ENCODE measurements at regions not wholly inside any gene's neighbourhood (a gene's known extent, or its start where the extent isn't known, plus 50 kb on each side); places are given as distances from the start of the nearest gene placed in this dataset.

GRCh38 chr6:22668717-22669116 lies 99.4 kb downstream of the HDGFL1 start:
- DNase-seq (ENCODE audit: low spot score) = no peak

- DNase-seq (ENCODE audit: low spot score) = no peak
Measured at GRCh38 chr6:22670605-22671004, 101.2 kb downstream of the HDGFL1 start.

- DNase-seq (ENCODE audit: low spot score) = no peak
Measured at GRCh38 chr6:22673474-22673873, 104.1 kb downstream of the HDGFL1 start.

- DNase-seq (ENCODE audit: low spot score) = no peak
Measured at GRCh38 chr6:22680950-22681349, 111.6 kb downstream of the HDGFL1 start.

- DNase-seq (ENCODE audit: low spot score) = no peak
Measured at GRCh38 chr6:22681761-22682160, 112.4 kb downstream of the HDGFL1 start.

- no peak for DNase-seq (ENCODE audit: low spot score)
Measured at GRCh38 chr6:22682979-22683378, 113.6 kb downstream of the HDGFL1 start.

- DNase-seq (ENCODE audit: low spot score) = no peak
Measured at GRCh38 chr6:22690446-22690845, 121.1 kb downstream of the HDGFL1 start.

- DNase-seq (ENCODE audit: low spot score) = no peak
Measured at GRCh38 chr6:22694092-22694724, 124.8 kb downstream of the HDGFL1 start.

- no peak for DNase-seq (ENCODE audit: low spot score)
Measured at GRCh38 chr6:22696481-22696880, 127.1 kb downstream of the HDGFL1 start.

- DNase-seq (ENCODE audit: low spot score) = no peak
Measured at GRCh38 chr6:22697306-22697705, 127.9 kb downstream of the HDGFL1 start.

- peak; percentile 9 for DNase-seq (ENCODE audit: low spot score)
Measured at GRCh38 chr6:22699151-22699550, 129.8 kb downstream of the HDGFL1 start.

- DNase-seq (ENCODE audit: low spot score) = no peak
Measured at GRCh38 chr6:22706651-22707050, 137.3 kb downstream of the HDGFL1 start.

GRCh38 chr6:22708469-22708868 lies 139.1 kb downstream of the HDGFL1 start:
- no peak for DNase-seq (ENCODE audit: low spot score)

- DNase-seq (ENCODE audit: low spot score) = no peak
Measured at GRCh38 chr6:22709803-22710202, 140.4 kb downstream of the HDGFL1 start.

- no peak for DNase-seq (ENCODE audit: low spot score)
Measured at GRCh38 chr6:22716721-22717120, 147.4 kb downstream of the HDGFL1 start.

GRCh38 chr6:22717915-22718314 lies 148.5 kb downstream of the HDGFL1 start:
- no peak for DNase-seq (ENCODE audit: low spot score)

- no peak for DNase-seq (ENCODE audit: low spot score)
Measured at GRCh38 chr6:22722913-22723312, 153.5 kb downstream of the HDGFL1 start.

GRCh38 chr6:22726966-22727365 lies 157.6 kb downstream of the HDGFL1 start:
- no peak for DNase-seq (ENCODE audit: low spot score)

GRCh38 chr6:22727710-22728109 lies 158.3 kb downstream of the HDGFL1 start:
- DNase-seq (ENCODE audit: low spot score) = peak; percentile 23

GRCh38 chr6:22732176-22732970 lies 163.0 kb downstream of the HDGFL1 start:
- no peak for DNase-seq (ENCODE audit: low spot score)

- DNase-seq (ENCODE audit: low spot score) = peak; percentile 25
Measured at GRCh38 chr6:22736740-22737139, 167.4 kb downstream of the HDGFL1 start.

GRCh38 chr6:22737331-22737730 lies 168.0 kb downstream of the HDGFL1 start:
- peak; percentile 82 for DNase-seq (ENCODE audit: low spot score)

GRCh38 chr6:22738194-22738593 lies 168.8 kb downstream of the HDGFL1 start:
- no peak for DNase-seq (ENCODE audit: low spot score)
